Lower lobe of right lung (tissue), 2 donors: ENCODE measurements at regions not wholly inside any gene's neighbourhood (a gene's known extent, or its start where the extent isn't known, plus 50 kb on each side); places are given as distances from the start of the nearest gene placed in this dataset.

Experiments
- ATAC-seq, 2 donors: fragments of 200-7000 bp; cut with Tn5 transposase; one replicate each; pipeline ENCODE4 v1.9.1; 2020 to 2022; ENCODE audit warnings: mild to moderate bottlenecking in 2 of 2, moderate library complexity in 2 of 2
- DNase-seq: peaks from one replicate; pipeline ENCODE4 v3.0.0-alpha.2; 2020
- H3K27ac ChIP-seq: fragments of 200-600 bp; one replicate; pipeline ENCODE4 v1.8.0; 2022
- H3K27me3 ChIP-seq: fragments of 200-600 bp; one replicate; pipeline ENCODE4 v1.8.0; 2022; ENCODE audit warnings: low read depth
- H3K36me3 ChIP-seq: fragments of 200-600 bp; one replicate; pipeline ENCODE4 v1.8.0; 2022; ENCODE audit warnings: mild to moderate bottlenecking
- H3K4me1 ChIP-seq: fragments of 200-600 bp; one replicate; pipeline ENCODE4 v1.8.0; 2022
- H3K4me3 ChIP-seq: fragments of 200-600 bp; one replicate; pipeline ENCODE4 v1.8.0; 2022; ENCODE audit warnings: mild to moderate bottlenecking
- H3K9me3 ChIP-seq: fragments of 200-600 bp; one replicate; pipeline ENCODE4 v1.8.0; 2022
- CTCF ChIP-seq: fragments of 200-600 bp; IDR thresholded peaks from one replicate; pipeline ENCODE4 v1.8.0; 2022; ENCODE audit warnings: antibody characterized with exemption, mild to moderate bottlenecking
- intact Hi-C: fragments of 100-400 bp; cut with DNase I; formaldehyde crosslinking; loops from one replicate; pipeline ENCODE4 v1.11.0; 2022
- donor health status: DM: no; HTN: yes; CAD: no; lungs with severe emphysema.

DNA sequence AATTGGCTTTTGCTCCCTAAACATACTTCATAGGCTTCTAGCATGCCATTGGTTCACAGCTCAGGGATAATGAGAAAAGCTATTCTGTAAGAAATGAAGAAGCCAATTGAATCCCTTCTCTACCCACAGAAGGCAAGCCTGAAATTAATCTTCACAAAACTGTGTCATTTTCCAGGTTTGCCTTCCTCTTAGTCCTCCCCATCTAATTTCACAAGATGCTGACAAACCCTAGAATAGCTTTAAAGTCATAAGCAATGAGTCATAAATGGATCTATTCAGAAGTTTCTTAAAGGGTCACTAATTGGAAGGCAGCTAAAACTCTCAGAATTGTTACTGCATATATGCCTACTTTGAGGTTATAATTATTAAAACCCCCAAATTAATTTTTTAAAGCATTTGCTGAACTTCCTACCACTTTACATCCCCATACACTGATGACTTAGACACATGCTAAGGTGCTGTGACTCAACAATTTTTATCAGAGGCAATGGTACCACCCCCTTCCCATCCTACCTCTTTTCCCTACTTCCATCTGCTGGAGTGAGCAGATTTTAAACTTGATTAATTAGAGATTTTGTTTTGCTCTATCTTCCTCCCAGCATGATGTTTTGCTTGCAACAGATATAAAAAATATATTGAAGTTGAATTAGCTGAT, 51.3 kb upstream of the NABP1 start:
- intact Hi-C loops = no loop called here
- ATAC-seq = no peak

DNA sequence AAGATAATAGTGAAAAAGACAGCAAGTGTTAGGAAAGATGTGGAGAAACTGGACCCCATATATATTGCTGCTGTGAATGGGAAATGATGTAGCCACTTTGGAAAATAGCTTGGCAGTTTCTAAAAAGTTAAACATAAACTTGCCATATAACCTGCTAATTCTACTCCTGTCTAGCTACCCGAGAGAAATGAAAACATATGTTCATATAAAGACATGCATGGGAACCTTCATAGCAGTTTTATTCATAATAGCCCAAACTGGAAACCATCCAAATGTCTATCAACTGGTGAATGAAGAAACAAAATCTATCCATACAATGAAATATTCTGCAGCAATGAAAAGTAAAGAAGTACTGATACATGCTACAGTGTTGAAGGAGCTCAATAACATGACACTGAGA, 50.4 kb upstream of the NABP1 start:
- H3K4me1 ChIP-seq = peaks cover 6% of the 10 kb centered on the region
- DNase-seq (no peak), ATAC-seq (no peak)
- no peaks in the 10 kb centered on the region for H3K9me3 ChIP-seq
- no peaks in the 10 kb centered on the region for H3K36me3 ChIP-seq
- H3K27me3 ChIP-seq = no peaks in the 10 kb centered on the region
- TF ChIP-seq CTCF = no peak
- H3K27ac ChIP-seq = no peak overlapping the region
- H3K4me3 ChIP-seq = no peak overlapping the region
- intact Hi-C loops = no loop called here

More for the DNA sequence above, 51.3 kb upstream of the NABP1 start:
- H3K27ac ChIP-seq = no peak overlapping the region
- H3K4me3 ChIP-seq = no peak overlapping the region
- no peaks in the 10 kb centered on the region for H3K9me3 ChIP-seq
- peaks cover 6% of the 10 kb centered on the region for H3K4me1 ChIP-seq
- H3K27me3 ChIP-seq = no peaks in the 10 kb centered on the region
- no peak for DNase-seq
- no peak for TF ChIP-seq CTCF
- no peaks in the 10 kb centered on the region for H3K36me3 ChIP-seq
